ENCODE measurements at regions not wholly inside any gene's neighbourhood (a gene's known extent, or its start where the extent isn't known, plus 50 kb on each side); places are given as distances from the start of the nearest gene placed in this dataset.

DNA sequence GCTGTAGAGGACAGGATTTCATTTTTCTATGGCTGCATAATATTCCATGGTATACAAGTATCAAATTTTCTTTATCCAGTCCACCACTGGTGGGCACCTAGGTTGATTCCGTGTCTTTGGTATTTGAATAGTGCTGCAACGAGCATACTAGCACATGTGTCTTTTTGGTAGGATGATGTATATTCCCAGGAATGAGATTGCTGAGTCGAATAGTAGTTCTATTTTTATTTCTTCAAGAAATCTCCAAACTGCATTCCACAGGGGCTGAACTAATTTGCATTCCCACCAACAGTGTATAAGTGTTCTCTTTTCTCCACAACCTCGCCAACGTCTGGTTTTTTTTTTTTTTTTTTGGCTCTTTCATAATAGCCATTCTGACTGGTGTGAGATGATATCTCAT lies 550.0 kb downstream of the REEP3 start (continued):
- TF ChIP-seq ZNF280C (tag by site-specific recombination; IDR thresholded peaks at IDR 0.05) = no peak
- no peak for TF ChIP-seq ZNF426 (tag by site-specific recombination; IDR thresholded peaks at IDR 0.05)
- no peak for TF ChIP-seq ZNF449 (tag by site-specific recombination; IDR thresholded peaks at IDR 0.05)

DNA sequence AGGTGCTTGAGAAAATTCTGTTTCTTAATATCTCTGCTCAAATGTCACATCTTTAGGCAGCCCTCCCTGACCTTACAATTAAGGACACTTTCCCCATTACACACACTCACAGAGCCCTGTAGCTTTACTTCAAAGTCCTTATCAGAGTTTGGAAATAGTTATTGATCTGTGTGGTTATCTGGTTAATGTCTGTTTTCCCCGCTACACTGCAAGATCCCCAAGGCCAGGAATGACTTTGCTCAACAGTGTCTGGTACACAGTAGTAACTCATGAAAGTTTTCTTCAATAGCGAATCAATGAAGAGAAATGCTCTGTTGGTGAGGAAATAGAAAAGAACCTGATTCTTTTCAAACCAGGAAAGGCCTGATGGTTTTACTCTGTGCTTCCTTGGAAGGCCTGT lies 554.4 kb downstream of the REEP3 start:
- TF ChIP-seq, protein P1, sequence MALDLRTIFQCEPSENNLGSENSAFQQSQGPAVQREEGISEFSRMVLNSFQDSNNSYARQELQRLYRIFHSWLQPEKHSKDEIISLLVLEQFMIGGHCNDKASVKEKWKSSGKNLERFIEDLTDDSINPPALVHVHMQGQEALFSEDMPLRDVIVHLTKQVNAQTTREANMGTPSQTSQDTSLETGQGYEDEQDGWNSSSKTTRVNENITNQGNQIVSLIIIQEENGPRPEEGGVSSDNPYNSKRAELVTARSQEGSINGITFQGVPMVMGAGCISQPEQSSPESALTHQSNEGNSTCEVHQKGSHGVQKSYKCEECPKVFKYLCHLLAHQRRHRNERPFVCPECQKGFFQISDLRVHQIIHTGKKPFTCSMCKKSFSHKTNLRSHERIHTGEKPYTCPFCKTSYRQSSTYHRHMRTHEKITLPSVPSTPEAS (tag by site-specific recombination; IDR thresholded peaks at IDR 0.05) = no peak
- TF ChIP-seq ZNF266 (tag by site-specific recombination; IDR thresholded peaks at IDR 0.05; ENCODE audit: low read depth) (no peak), ZNF132 (tag by site-specific recombination; IDR thresholded peaks at IDR 0.05; ENCODE audit: borderline replicate concordance) (no peak), ZBTB48 (tag by site-specific recombination; IDR thresholded peaks at IDR 0.05) (no peak), SCRT1 (tag by site-specific recombination; IDR thresholded peaks at IDR 0.05; ENCODE audit: borderline replicate concordance) (no peak), ZNF362 (tag by site-specific recombination; IDR thresholded peaks at IDR 0.05) (no peak), ZNF341 (tag by site-specific recombination; IDR thresholded peaks at IDR 0.05; ENCODE audit: low read depth) (no peak), ZNF23 (tag by site-specific recombination; IDR thresholded peaks at IDR 0.05; ENCODE audit: borderline replicate concordance) (no peak), ZNF624 (tag by site-specific recombination; IDR thresholded peaks at IDR 0.05) (no peak)
- peaks cover 2% of the 10 kb centered on the region; the same call in 1 of the 2 replicates for H3K4me1 ChIP-seq (ENCODE audit: control insufficient read depth, insufficient read depth, low read length)
- no peaks in the 10 kb centered on the region for H3K36me3 ChIP-seq (ENCODE audit: control insufficient read depth in 2 of 2, insufficient read depth in 1 of 2, low read length in 2 of 2)
- ChIA-PET CTCF (no interaction called here), POLR2A (no interaction called here)
- H3K9me3 ChIP-seq (ENCODE audit: control insufficient read depth, insufficient read depth, low read depth, low read length) = no peaks in the 10 kb centered on the region
- no peak overlapping the region for H3K4me3 ChIP-seq (ENCODE audit: low read depth, low read length)
- no peak overlapping the region for H3K27ac ChIP-seq (ENCODE audit: extremely low read depth, low read depth, low read length)

- Histone ChIP-seq H3K4me1 (ENCODE audit: control insufficient read depth, insufficient read depth, low read length) (peaks cover 2% of the 10 kb centered on the region; the same call in 1 of the 2 replicates), H3K27ac (ENCODE audit: extremely low read depth, low read depth, low read length) (no peak overlapping the region), H3K36me3 (ENCODE audit: control insufficient read depth in 2 of 2, insufficient read depth in 1 of 2, low read length in 2 of 2) (no peaks in the 10 kb centered on the region), H3K9me3 (ENCODE audit: control insufficient read depth, insufficient read depth, low read depth, low read length) (no peaks in the 10 kb centered on the region), H3K4me3 (ENCODE audit: low read depth, low read length) (no peak overlapping the region)
- POLR2A ChIA-PET = no interaction called here
- CTCF ChIA-PET = interaction anchor here (0.6 kb wide), 1 partner anchor 22 kb away, joined by 3 read pairs; no protein-coding TSS in a partner anchor
- no peak for TF ChIP-seq ZNF302 (tag by site-specific recombination; IDR thresholded peaks at IDR 0.05; ENCODE audit: low read depth)
- TF ChIP-seq ZNF645 (tag by site-specific recombination; IDR thresholded peaks at IDR 0.05) = no peak
- no peak for TF ChIP-seq EGR2 (tag by site-specific recombination; IDR thresholded peaks at IDR 0.05; ENCODE audit: low read depth)
- no peak for TF ChIP-seq ZNF132 (tag by site-specific recombination; IDR thresholded peaks at IDR 0.05; ENCODE audit: borderline replicate concordance)
- no peak for TF ChIP-seq ZNF777 (tag by site-specific recombination; IDR thresholded peaks at IDR 0.05; ENCODE audit: borderline replicate concordance)
- TF ChIP-seq ZNF140 (tag by site-specific recombination; IDR thresholded peaks at IDR 0.05) = no peak
- no peak for TF ChIP-seq ZFP3 (tag by site-specific recombination; IDR thresholded peaks at IDR 0.05; ENCODE audit: low read depth)
- no peak for TF ChIP-seq ZNF19 (tag by site-specific recombination; IDR thresholded peaks at IDR 0.05; ENCODE audit: low read depth)
- TF ChIP-seq SALL2 (tag by site-specific recombination; IDR thresholded peaks at IDR 0.05; ENCODE audit: borderline replicate concordance) = no peak
- TF ChIP-seq GLI4 (tag by site-specific recombination; IDR thresholded peaks at IDR 0.05) = no peak
Measured at GRCh38 chr10:64076322-64076940, 555.2 kb downstream of the REEP3 start.
